ENCODE measurements at regions not wholly inside any gene's neighbourhood (a gene's known extent, or its start where the extent isn't known, plus 50 kb on each side); places are given as distances from the start of the nearest gene placed in this dataset.

GRCh38 chr7:130929896-130930659 is 196.1 kb upstream of the KLF14 start:
- no peak for DNase-seq (ENCODE audit: low read depth, low spot score)

GRCh38 chr7:130930681-130931080 is 196.7 kb upstream of the KLF14 start:
- no peak for DNase-seq (ENCODE audit: low read depth, low spot score)

- DNase-seq (ENCODE audit: low read depth, low spot score): no peak
These were observed 197.4 kb upstream of the KLF14 start for GRCh38 chr7:130931423-130931822.

- no peak for DNase-seq (ENCODE audit: low read depth, low spot score)
These were observed 198.1 kb upstream of the KLF14 start for GRCh38 chr7:130932088-130932487.

GRCh38 chr7:130932667-130933432 is 198.8 kb upstream of the KLF14 start:
- no peak for DNase-seq (ENCODE audit: low read depth, low spot score)

GRCh38 chr7:130933919-130934318 is 199.9 kb upstream of the KLF14 start:
- DNase-seq (ENCODE audit: low read depth, low spot score): no peak

GRCh38 chr7:130935564-130936157 is 201.7 kb upstream of the KLF14 start:
- no peak for DNase-seq (ENCODE audit: low read depth, low spot score)

- DNase-seq (ENCODE audit: low read depth, low spot score): no peak
These were observed 202.4 kb upstream of the KLF14 start for GRCh38 chr7:130936202-130936931.

GRCh38 chr7:130937016-130937415 is 203.0 kb upstream of the KLF14 start:
- DNase-seq (ENCODE audit: low read depth, low spot score): no peak

- no peak for DNase-seq (ENCODE audit: low read depth, low spot score)
These were observed 203.8 kb upstream of the KLF14 start for GRCh38 chr7:130937830-130938229.

- no peak for DNase-seq (ENCODE audit: low read depth, low spot score)
These were observed 204.7 kb upstream of the KLF14 start for GRCh38 chr7:130938661-130939060.

GRCh38 chr7:130939321-130940095 is 205.5 kb upstream of the KLF14 start:
- DNase-seq (ENCODE audit: low read depth, low spot score): no peak

- DNase-seq (ENCODE audit: low read depth, low spot score): no peak
These were observed 206.3 kb upstream of the KLF14 start for GRCh38 chr7:130940326-130940725.

- no peak for DNase-seq (ENCODE audit: low read depth, low spot score)
These were observed 206.9 kb upstream of the KLF14 start for GRCh38 chr7:130940907-130941306.

GRCh38 chr7:130941322-130942210 is 207.6 kb upstream of the KLF14 start:
- no peak for DNase-seq (ENCODE audit: low read depth, low spot score)

GRCh38 chr7:130942211-130942964 is 208.4 kb upstream of the KLF14 start:
- no peak for DNase-seq (ENCODE audit: low read depth, low spot score)

GRCh38 chr7:130943336-130943901 is 209.4 kb upstream of the KLF14 start:
- no peak for DNase-seq (ENCODE audit: low read depth, low spot score)

- DNase-seq (ENCODE audit: low read depth, low spot score): no peak
These were observed 210.0 kb upstream of the KLF14 start for GRCh38 chr7:130943981-130944380.

- DNase-seq (ENCODE audit: low read depth, low spot score): no peak
These were observed 211.0 kb upstream of the KLF14 start for GRCh38 chr7:130944997-130945396.

All from brain pericyte (primary cell).